GM12878 (cell line): ENCODE measurements at regions not wholly inside any gene's neighbourhood (a gene's known extent, or its start where the extent isn't known, plus 50 kb on each side); places are given as distances from the start of the nearest gene placed in this dataset.

ENCODE experiments used
- CBX5 ChIP-seq: sonication (generic); IDR thresholded peaks from 2 replicates; pipeline ENCODE4 v1.6.1; 2016; ENCODE audit warnings: low read depth, moderate library complexity, mild to moderate bottlenecking, inconsistent platforms
- CTCF ChIP-seq, 3 experiments: IDR thresholded peaks in 2 of 3; conservative IDR thresholded peaks in 1 of 3; 2 replicates each; pipeline ENCODE4 v1.5.1; 2011; ENCODE audit warnings: low read depth in 3 of 3, low read length in 3 of 3, mild to moderate bottlenecking in 3 of 3, control low read depth in 2 of 3, moderate library complexity in 2 of 3, inconsistent platforms in 1 of 3, mixed read lengths in 1 of 3; ENCODE audit not compliant: control insufficient read depth in 2 of 3, insufficient read depth in 1 of 3; ENCODE audit errors: extremely low read depth in 1 of 3
- IKZF2 ChIP-seq, 2 experiments: fragments of 450-650 bp; IDR thresholded peaks; 2 replicates each; pipeline ENCODE4 v1.6.1; 2017; ENCODE audit warnings: mild to moderate bottlenecking in 2 of 2, moderate library complexity in 2 of 2
- REST ChIP-seq: IDR thresholded peaks from 2 replicates; pipeline ENCODE4 v1.6.1; 2012; ENCODE audit warnings: mild to moderate bottlenecking, low read depth, low read length
- SMAD1 ChIP-seq: fragments of 450-650 bp; IDR thresholded peaks from 2 replicates; pipeline ENCODE4 v1.6.1; 2018; ENCODE audit warnings: mild to moderate bottlenecking, low read depth; ENCODE audit not compliant: partially characterized antibody
- SP1 ChIP-seq: IDR thresholded peaks from one replicate; pipeline ENCODE4 v1.6.1; 2011; ENCODE audit warnings: low read depth, low read length
- ZBTB33 ChIP-seq: fragments of 450-650 bp; IDR thresholded peaks from 2 replicates; pipeline ENCODE4 v1.6.1; 2017; ENCODE audit warnings: mild to moderate bottlenecking
- ZZZ3 ChIP-seq: IDR thresholded peaks from 2 replicates; pipeline ENCODE4 v1.6.1; 2011; ENCODE audit warnings: low read depth; ENCODE audit not compliant: control insufficient read depth, insufficient read length

DNA sequence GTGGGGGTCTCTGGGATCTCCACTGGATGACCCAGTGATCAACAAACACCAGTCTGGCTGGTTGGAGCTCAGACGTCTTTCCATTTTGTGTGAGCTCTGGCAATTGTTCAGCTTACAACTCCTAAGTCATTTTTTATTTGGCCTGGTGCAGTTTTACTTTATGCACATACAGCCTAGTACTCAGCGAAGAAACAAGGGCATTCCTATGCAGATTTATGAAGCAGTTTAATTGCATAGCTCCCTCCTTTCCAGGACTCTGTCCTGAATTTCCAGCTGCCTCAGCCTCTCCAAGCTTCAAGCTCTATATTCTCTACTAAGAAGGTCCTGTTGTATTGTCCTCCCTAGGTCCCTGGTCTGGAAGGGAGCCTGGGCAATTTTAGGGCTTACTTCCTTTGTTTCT, 145.6 kb upstream of the GALNT17 start:
- TF ChIP-seq SP1 (no peak), ZBTB33 (no peak), IKZF2 (IDR thresholded peaks at IDR 0.05) (no peak), CTCF (IDR thresholded peaks at IDR 0.05 in 2 of 3, conservative IDR thresholded peaks at IDR 0.05 in 1 of 3; ENCODE audit: control insufficient read depth in 2 of 3, extremely low read depth in 1 of 3, insufficient read depth in 1 of 3, low read depth in 3 of 3, low read length in 3 of 3) (no peak), ZZZ3 (no peak), SMAD1 (no peak), CBX5 (no peak), REST (no peak)
